ENCODE measurements at regions not wholly inside any gene's neighbourhood (a gene's known extent, or its start where the extent isn't known, plus 50 kb on each side); places are given as distances from the start of the nearest gene placed in this dataset.
"Not testable (repeated sequence)": the region's sequence is repeated elsewhere in the genome, so short reads cannot be mapped to it uniquely, and the experiment has no call there.

GRCh38 chr1:238331557-238331956, 440.8 kb upstream of the ZP4 start:
- DNase-seq (ENCODE audit: insufficient read length, low spot score) (no peak), FAIRE-seq (no peak)

- FAIRE-seq (no peak), DNase-seq (ENCODE audit: insufficient read length, low spot score) (no peak)
Observed at GRCh38 chr1:238329671-238330070, 438.9 kb upstream of the ZP4 start.

DNA sequence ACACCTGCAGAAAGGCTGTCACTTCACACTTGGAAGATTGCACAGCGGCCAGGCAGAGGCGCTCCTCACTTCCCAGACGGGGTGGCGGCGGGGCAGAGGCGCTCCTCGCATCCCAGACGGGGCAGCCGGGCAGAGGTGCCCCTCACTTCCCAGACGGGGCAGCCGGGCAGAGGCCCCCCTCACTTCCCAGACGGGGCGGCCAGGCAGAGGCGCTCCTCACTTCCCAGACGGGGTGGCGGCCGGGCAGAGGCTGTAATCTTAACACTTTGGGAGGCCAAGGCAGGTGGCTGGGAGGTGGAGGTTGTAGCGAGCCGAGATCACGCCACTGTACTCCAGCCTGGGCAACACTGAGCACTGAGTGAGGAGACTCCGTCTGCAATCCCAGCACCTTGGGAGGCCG, 436.3 kb upstream of the ZP4 start:
- FAIRE-seq: not testable (repeated sequence)

DNA sequence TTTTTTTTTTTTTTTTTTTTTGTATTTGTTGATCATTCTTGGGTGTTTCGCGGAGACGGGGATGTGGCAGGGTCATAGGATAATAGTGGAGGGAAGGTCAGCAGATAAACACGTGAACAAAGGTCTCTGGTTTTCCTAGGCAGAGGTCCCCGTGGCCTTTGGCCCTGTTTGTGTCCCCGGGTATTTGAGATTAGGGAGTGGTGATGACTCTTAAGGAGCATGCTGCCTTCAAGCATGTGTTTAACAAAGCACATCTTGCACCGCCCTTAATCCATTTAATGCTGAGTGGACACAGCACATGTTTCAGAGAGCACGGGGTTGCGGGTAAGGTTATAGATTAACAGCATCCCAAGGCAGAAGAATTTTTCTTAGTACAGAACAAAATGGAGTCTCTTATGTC, 435.8 kb upstream of the ZP4 start:
- not testable (repeated sequence) for FAIRE-seq; DNase-seq (ENCODE audit: insufficient read length, low spot score)

More for the DNA sequence above, 436.3 kb upstream of the ZP4 start:
- not testable (repeated sequence) for DNase-seq (ENCODE audit: insufficient read length, low spot score)

DNA sequence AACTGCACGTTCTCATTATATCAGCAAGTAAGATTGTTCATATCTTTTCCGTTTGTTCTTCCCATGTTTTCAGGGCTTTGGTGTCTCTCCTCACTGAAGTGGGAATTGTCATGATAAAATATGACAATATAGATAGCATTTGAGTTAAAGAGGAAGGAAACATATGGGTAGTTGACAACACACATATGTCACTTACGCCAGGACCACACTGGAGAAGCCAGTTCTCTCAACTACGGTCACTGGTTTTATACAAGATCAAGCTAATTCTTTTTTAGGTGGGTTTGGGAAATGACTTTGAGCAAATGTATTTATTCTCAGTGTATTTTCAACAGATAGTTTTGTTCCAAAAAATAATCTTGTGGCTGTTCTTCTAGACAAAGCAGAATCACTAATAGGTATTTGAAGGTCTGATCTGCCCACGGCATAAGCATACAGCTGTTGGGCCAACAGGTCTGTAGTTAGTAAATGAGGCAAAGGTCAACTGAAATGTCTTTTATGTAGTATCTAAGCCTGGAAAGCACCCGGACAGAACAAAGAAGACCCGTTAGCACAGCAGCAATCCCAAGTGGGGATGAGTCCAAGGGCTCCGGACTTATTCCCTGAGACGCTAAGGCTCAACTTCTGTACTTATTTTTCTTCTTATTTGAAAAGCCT, 433.6 kb upstream of the ZP4 start:
- DNase-seq (ENCODE audit: insufficient read length, low spot score): no peak
- no peak for FAIRE-seq

DNA sequence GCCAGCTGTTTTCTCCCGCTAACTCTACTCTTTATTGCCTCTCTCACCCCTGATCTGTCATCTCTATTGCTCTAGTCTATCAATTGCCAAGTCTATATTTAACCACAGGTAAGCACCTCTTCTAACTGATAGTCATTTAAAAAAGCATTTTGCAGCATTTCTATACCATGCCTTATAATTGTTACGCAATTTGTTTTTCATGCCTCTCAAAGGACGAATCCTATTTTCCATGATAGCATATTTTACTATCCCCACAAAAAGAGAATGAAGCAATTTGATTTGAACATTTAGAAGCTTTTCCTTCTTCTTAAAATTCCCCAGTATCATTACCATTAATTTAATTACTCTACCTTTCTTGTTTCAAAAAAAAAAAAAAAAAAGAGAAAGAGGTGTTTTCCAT, 432.8 kb upstream of the ZP4 start:
- FAIRE-seq (no peak), DNase-seq (ENCODE audit: insufficient read length, low spot score) (no peak)

- DNase-seq (ENCODE audit: insufficient read length, low spot score) (no peak), FAIRE-seq (no peak)
Observed at GRCh38 chr1:238319957-238320356, 429.2 kb upstream of the ZP4 start.

GRCh38 chr1:238318294-238319110, 427.8 kb upstream of the ZP4 start:
- FAIRE-seq (no peak), DNase-seq (ENCODE audit: insufficient read length, low spot score) (no peak)

GRCh38 chr1:238312969-238313368, 422.2 kb upstream of the ZP4 start:
- FAIRE-seq (no peak), DNase-seq (ENCODE audit: insufficient read length, low spot score) (no peak)

- DNase-seq (ENCODE audit: insufficient read length, low spot score) (no peak), FAIRE-seq (no peak)
Observed at GRCh38 chr1:238306411-238306810, 415.7 kb upstream of the ZP4 start.

DNA sequence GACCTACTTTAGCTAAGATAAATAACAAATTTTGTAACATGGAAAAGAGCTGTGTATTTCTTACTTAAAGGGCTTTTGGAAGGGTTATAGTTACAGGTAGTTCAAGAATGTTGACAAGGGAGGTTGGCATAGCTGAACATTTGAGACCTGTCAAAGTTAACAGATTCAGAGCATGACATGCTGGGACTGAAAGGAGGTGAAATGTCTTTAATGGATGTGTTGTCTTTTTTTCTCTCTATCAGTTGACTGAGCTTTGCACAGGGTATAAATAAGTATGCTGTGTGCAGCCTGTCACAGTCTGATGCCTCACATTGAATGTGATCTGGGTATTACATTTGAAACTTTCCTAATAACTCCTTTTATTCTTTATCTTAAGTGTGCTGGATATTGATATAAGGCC, 411.9 kb upstream of the ZP4 start:
- FAIRE-seq (no peak), DNase-seq (ENCODE audit: insufficient read length, low spot score) (no peak)

DNA sequence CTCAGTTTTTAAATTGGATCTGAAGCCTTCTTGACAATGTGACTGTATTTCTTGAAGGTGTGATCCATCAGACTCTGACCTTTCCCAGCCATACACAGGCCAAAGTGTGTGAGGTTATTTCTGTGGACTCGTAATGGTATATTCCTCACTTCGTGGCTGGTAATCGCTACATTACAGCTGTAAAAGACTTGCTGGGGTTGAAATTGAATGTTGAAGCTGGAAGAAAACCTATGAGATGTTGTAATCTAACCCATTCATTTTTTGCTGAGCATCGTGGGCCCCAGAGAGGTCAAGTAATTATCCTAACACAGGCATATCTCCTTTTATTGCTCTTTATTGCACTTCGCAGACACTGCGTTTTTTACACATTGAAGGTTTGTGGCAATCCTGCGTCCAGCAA, 405.6 kb upstream of the ZP4 start:
- FAIRE-seq (no peak), DNase-seq (ENCODE audit: insufficient read length, low spot score) (no peak)

- DNase-seq (ENCODE audit: insufficient read length, low spot score): no peak
- no peak for FAIRE-seq
Observed at GRCh38 chr1:238293075-238293474, 402.4 kb upstream of the ZP4 start.

DNA sequence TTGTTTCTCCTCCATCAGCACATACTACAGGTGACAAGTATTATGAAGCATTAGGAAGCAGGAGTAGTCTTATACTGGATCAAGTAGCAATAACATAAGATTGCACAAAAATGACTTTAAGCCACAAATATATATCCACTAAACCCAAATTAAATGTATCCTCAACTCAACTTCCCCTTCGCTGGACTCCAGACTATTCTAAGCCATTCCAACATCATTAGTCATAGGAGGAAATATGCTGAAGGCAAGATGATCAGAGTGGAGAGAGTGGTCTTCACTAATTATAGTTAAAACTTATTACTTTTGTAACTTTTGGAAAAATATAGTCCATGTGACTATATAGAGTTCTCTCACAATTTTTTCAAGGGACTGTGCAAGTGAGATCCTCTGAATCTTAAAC, 390.7 kb upstream of the ZP4 start:
- DNase-seq (ENCODE audit: insufficient read length, low spot score): no peak
- no peak for FAIRE-seq

GRCh38 chr1:238279694-238280380, 389.1 kb upstream of the ZP4 start:
- no peak for FAIRE-seq
- no peak for DNase-seq (ENCODE audit: insufficient read length, low spot score)

DNA sequence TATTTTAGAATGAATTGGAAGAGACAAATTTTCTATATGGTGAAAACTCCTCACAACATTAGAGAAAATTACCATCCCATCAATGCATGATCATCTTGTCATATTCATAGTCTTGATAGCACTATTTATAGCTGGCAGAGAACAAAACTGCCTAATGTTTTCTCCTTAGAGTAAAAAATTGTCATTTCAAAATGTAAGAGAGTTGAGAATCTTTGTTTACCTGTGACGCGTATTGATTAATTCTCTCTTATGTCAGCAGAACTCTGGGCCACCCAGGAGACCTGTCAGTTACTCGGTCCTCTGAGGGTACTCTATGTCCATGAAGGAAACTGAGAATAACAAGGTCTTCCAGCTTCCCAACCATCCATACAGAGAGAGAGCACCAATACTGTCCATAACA, 381.4 kb upstream of the ZP4 start:
- DNase-seq (ENCODE audit: insufficient read length, low spot score) (no peak), FAIRE-seq (no peak)

GRCh38 chr1:238265866-238266265, 375.1 kb upstream of the ZP4 start:
- no peak for DNase-seq (ENCODE audit: insufficient read length, low spot score)
- FAIRE-seq: no peak

GRCh38 chr1:238264951-238265350, 374.2 kb upstream of the ZP4 start:
- FAIRE-seq: no peak
- DNase-seq (ENCODE audit: insufficient read length, low spot score): no peak

DNA sequence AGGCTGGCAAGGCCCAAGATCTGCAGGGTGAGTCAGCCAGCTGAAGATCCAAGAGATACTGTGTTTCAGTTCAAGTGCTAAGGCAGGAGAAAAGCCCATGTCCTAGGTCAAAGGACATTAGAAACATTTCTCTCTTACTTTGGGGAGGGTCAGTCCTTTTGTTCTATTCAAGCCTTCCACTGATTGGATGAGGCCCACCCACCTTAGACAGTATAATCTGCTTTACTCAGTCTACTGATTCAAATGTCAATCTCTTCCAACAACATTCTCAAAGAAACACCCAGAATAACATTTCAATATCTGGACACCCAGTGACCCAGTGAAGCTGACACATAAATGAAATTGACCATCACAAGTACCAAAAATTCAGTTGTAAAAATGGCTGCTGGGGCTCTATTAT, 367.8 kb upstream of the ZP4 start:
- FAIRE-seq (no peak), DNase-seq (ENCODE audit: insufficient read length, low spot score) (no peak)

GRCh38 chr1:238257018-238257621, 366.4 kb upstream of the ZP4 start:
- no peak for FAIRE-seq
- no peak for DNase-seq (ENCODE audit: insufficient read length, low spot score)

DNA sequence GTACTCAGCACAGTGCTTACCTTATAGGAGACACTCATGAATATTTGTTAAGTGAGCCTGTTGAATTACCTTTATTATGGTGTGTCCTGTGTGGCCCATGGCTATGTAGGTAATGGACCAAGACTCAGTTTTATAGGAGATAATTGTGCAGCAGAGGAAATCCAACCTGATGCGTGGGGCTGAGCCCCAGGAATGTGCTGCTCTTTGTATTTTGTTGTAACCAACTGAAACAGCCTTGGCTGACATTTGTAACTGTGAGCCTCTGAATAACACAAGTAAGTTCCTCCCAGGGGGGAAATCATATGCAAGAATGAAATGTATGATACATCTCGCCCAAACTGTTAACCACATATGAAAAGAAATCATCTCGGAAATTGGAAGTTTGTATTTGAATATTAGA, 364.2 kb upstream of the ZP4 start:
- FAIRE-seq: no peak

More for the DNA sequence above, 364.2 kb upstream of the ZP4 start:
- no peak for DNase-seq (ENCODE audit: insufficient read length, low spot score)
